Sigmoid colon (tissue), 6 donors: ENCODE measurements at regions not wholly inside any gene's neighbourhood (a gene's known extent, or its start where the extent isn't known, plus 50 kb on each side); places are given as distances from the start of the nearest gene placed in this dataset.

ENCODE experiments used
- DNase-seq: peaks from one replicate; pipeline ENCODE4 v3.0.0-alpha.2; 2019
- H3K27ac ChIP-seq, 4 donors: fragments of 200-600 bp; sonication (generic); one replicate each; pipeline ENCODE4 v1.5.1; 2016 to 2019; ENCODE audit warnings: mild to moderate bottlenecking in 1 of 4
- H3K27me3 ChIP-seq, 3 donors: fragments of 200-600 bp; sonication (generic); one replicate each; pipeline ENCODE4 v1.5.1; 2019; ENCODE audit warnings: mild to moderate bottlenecking in 1 of 3
- H3K36me3 ChIP-seq, 4 donors: fragments of 200-600 bp; sonication (generic); one replicate each; pipeline ENCODE4 v1.5.1; 2016 to 2019
- H3K4me1 ChIP-seq, 4 donors: fragments of 200-600 bp; sonication (generic); one replicate each; pipeline ENCODE4 v1.5.1; 2017 to 2019
- H3K4me3 ChIP-seq, 4 donors: fragments of 200-600 bp; sonication (generic); one replicate each; pipeline ENCODE4 v1.5.1; 2017 to 2019; ENCODE audit warnings: mild to moderate bottlenecking in 2 of 4, moderate library complexity in 1 of 4
- H3K9me3 ChIP-seq, 4 donors: fragments of 200-600 bp in 3 of 4; sonication (generic) in 3 of 4; one replicate each; pipeline versions ENCODE4 v1.5.1 to v1.6.1; 2013 to 2019
- EP300 ChIP-seq, 4 donors: sonication (generic); formaldehyde crosslinking; IDR thresholded peaks; one replicate each; pipeline ENCODE4 v1.6.1; 2017; ENCODE audit warnings: antibody characterized with exemption in 4 of 4
- POLR2A ChIP-seq, 2 donors: fragments of 450-650 bp; IDR thresholded peaks; one replicate each; pipeline ENCODE4 v1.6.1; 2016; ENCODE audit warnings: antibody characterized with exemption in 2 of 2, mild to moderate bottlenecking in 2 of 2, moderate library complexity in 2 of 2
- POLR2AphosphoS5 ChIP-seq, 4 donors: sonication (generic); formaldehyde crosslinking; IDR thresholded peaks; one replicate each; pipeline ENCODE4 v1.6.1; 2017; ENCODE audit warnings: antibody characterized with exemption in 4 of 4
- WGBS, 2 donors: extraction: QIAGEN DNeasy Blood & Tissue Kit; methylation state at CpG; one replicate each; pipeline ENCODE4 v1.1.7; 2013; 5-methylcytosine and 5-hydroxymethylcytosine counted together
- intact Hi-C: fragments of 100-400 bp; cut with DNase I; formaldehyde crosslinking; loops from one replicate; pipeline ENCODE4 v1.15.1; 2023
- TF ChIP-seq, protein P1 (sequence below), 4 experiments: fragments of 450-650 bp in 3 of 4; fragments of 200-600 bp in 1 of 4; IDR thresholded peaks; one replicate each; pipeline ENCODE4 v1.5.1; 2016 to 2019; ENCODE audit warnings: antibody characterized with exemption in 4 of 4, mild to moderate bottlenecking in 3 of 4, moderate library complexity in 2 of 4
- donor health status: healthy with polysubstance abuse.
- donor health status: healthy.

DNA sequence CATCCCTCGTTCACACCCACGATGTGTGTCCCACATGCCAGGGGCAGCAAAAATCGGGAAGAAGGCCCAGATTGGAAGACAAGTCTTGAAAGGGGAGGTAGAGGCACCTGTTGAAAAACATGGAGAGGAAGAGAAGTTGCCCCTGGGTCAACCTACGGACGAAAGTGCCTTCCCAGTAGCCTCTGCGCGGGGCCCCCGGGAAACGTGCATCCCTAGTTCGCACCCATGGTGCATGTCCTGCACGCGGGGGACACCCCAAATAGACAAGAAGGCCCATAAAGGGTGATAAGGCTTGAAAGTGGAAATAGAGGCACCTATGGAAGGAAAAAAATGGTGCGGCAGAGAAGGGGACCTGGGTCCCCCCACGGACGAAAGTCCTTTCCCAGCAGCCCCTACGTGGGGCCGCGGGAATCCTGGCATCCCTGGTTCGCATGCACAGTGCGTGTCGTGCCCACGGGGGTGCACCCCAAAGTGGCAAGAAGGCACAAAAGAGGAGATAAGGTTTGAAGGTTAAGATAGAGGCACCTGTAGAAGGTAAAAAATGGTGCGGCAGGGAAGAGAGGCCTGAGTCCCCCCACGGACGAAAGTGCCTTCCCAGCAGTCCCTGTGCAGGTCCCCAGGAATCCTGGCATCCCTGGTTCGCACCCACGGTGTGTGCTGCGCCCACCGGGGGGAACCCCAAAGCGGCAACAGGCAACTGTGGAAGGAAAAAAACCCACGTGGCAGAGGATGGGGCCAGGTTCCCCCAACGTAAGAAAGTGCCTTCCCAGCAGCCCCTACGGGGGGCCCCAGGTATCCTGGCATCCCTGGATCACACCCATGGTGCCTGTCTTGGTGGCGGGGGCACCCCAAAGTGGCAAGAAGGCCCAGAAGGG is 278.3 kb downstream of the ALG10 start:
- Histone ChIP-seq H3K36me3 (no peaks in the 10 kb centered on the region), H3K9me3 (peaks cover 0 to 17% (median 0%) of the 10 kb centered on the region in 4 donors), H3K27ac (no peak overlapping the region), H3K4me1 (no peaks in the 10 kb centered on the region), H3K4me3 (no peak overlapping the region), H3K27me3 (no peaks in the 10 kb centered on the region)
- peak; percentile 43 for DNase-seq
- TF ChIP-seq, protein P1, sequence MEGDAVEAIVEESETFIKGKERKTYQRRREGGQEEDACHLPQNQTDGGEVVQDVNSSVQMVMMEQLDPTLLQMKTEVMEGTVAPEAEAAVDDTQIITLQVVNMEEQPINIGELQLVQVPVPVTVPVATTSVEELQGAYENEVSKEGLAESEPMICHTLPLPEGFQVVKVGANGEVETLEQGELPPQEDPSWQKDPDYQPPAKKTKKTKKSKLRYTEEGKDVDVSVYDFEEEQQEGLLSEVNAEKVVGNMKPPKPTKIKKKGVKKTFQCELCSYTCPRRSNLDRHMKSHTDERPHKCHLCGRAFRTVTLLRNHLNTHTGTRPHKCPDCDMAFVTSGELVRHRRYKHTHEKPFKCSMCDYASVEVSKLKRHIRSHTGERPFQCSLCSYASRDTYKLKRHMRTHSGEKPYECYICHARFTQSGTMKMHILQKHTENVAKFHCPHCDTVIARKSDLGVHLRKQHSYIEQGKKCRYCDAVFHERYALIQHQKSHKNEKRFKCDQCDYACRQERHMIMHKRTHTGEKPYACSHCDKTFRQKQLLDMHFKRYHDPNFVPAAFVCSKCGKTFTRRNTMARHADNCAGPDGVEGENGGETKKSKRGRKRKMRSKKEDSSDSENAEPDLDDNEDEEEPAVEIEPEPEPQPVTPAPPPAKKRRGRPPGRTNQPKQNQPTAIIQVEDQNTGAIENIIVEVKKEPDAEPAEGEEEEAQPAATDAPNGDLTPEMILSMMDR (IDR thresholded peaks at IDR 0.05): no peak
- no peak for TF ChIP-seq POLR2AphosphoS5 (IDR thresholded peaks at IDR 0.05)
- no peak for TF ChIP-seq EP300 (IDR thresholded peaks at IDR 0.05)
- no peak for TF ChIP-seq POLR2A (IDR thresholded peaks at IDR 0.05)
- intact Hi-C loops: no loop called here
- WGBS, 2 donors: 88 to 89% methylated on average over 34 of the region's 34 CpGs

DNA sequence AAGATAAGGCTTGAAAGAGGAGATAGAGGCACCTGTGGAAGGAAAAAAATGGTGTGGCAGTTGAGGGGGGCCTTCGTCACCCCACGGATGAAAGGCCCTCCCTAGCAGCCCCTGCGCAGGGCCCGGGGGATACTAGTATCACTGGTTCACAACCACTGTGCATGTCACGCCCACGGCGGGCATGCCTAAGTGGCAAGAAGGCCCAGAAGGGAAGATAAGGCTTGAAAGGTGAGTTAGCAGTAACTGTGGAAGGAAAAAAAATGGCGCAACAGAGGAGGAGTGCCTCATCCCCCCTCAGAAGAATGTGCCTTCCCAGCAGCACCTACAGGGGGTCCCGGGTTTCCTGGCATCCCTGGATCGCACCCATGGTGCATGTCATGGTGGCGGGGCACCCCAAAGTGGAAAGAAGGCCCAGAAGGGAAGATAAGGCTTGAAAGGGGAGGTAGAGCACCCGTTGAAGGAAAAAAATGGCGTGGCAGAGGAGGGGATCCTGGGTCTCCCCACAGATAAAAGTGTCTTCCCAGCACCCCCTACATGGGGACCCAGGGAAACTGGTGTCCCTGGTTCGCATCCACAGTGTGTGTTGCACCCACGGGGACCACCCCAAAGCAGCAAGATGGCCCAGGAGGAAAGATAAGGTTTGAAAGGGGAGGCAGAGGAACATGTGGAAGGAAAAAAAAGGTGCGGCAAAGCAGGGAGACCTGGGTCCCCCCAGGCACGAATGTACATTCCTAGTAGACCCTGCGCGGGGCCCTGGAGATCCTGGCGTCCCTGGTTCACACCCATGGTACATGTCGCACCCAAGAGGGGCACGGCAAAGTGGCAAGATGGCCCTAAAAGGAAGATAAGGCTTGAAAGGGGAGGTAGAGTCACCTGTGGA is 279.2 kb downstream of the ALG10 start:
- DNase-seq: peak; percentile 40
- TF ChIP-seq, protein P1 (IDR thresholded peaks at IDR 0.05): no peak
- TF ChIP-seq POLR2AphosphoS5 (IDR thresholded peaks at IDR 0.05) (no peak), POLR2A (IDR thresholded peaks at IDR 0.05) (no peak), EP300 (IDR thresholded peaks at IDR 0.05) (no peak)
- Histone ChIP-seq H3K4me1 (no peaks in the 10 kb centered on the region), H3K27ac (no peak overlapping the region), H3K4me3 (no peak overlapping the region), H3K9me3 (peaks cover 0 to 18% (median 0%) of the 10 kb centered on the region in 4 donors), H3K27me3 (no peaks in the 10 kb centered on the region), H3K36me3 (no peaks in the 10 kb centered on the region)
- intact Hi-C loops: no loop called here
- 78 to 85% methylated on average over 22 of the region's 22 CpGs for WGBS, 2 donors

DNA sequence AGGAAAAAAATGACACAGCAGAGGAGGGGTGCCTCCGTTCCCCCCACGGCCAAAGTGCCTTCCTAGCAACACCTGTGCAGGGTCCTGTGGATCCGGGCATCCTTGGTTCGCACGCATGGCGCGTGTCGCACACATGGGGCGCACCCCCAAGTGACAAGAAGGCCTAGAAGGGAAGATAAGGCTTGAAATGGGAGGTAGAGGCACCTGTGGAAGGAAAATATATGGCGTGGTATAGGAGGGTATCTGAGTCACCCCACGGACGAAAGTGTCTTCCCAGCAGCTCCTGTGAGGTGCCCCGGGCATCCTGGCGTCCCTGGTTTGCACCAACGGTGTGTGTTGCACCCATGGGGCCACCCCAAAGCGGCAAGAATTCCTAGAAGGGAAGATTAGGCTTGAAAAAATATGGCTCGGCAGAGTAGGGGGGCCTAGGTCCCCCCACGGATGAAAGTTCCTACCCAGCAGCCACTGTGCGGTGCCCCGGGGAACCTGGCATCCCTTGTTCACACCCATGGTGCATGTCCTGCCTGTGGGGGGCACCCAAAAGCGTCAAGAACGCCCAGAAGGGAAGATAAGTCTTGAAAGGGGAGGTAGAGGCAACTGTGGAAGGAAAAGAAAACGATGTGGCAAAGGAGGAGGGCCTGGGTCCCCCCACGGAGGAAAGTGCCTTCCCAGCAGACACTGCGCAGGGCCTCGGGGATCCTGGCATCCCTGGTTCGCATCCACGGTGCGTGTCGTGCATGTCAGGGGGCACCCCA is 280.0 kb downstream of the ALG10 start:
- intact Hi-C loops: no loop called here
- peak; percentile 60 for DNase-seq
- no peaks in the 10 kb centered on the region for H3K4me1 ChIP-seq
- WGBS, 2 donors: 80 to 83% methylated on average over 30 of the region's 30 CpGs
- no peak overlapping the region for H3K27ac ChIP-seq
- no peaks in the 10 kb centered on the region for H3K36me3 ChIP-seq
- H3K9me3 ChIP-seq: peaks cover 0 to 26% (median 0%) of the 10 kb centered on the region in 4 donors
- no peaks in the 10 kb centered on the region for H3K27me3 ChIP-seq
- no peak overlapping the region for H3K4me3 ChIP-seq
- no peak for TF ChIP-seq POLR2AphosphoS5 (IDR thresholded peaks at IDR 0.05)
- TF ChIP-seq, protein P1 (IDR thresholded peaks at IDR 0.05): no peak
- no peak for TF ChIP-seq POLR2A (IDR thresholded peaks at IDR 0.05)
- TF ChIP-seq EP300 (IDR thresholded peaks at IDR 0.05): no peak

DNA sequence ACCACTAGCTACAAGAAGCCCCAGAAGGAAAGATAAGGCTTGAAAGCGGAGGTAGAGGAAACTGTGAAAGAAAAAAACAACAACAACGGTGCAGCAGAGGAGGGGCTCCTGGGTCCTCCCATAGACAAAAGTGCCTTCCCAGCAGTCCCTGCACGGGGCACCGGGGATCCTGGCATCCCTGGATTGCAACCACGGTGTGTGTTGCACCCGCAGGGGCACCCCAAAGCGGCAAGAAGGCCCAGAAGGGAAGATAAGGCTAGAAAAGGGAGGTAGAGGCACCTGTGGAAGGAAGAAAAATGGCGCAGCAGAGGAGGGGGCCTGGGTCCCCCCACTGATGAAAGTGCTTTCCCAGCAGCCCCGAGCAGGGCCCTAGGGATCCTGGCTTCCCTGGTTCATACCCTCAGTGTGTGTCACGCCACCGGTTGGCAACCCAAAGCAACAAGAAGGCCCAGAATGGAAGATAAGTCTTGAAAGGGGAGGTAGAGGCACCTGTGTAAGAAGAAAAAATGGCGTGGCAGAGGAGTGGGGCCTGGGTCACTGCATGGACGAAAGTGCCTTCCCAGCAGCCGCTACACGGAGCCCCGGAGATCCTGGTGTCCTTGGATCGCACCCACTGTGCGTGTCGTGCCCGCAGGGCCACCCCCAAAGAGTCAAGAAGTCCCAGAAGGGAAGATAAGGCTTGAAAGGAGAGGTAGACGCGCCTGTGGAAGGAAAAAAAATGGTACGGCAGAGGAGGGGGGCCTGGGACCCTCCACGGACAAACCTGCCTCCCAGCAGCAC is 281.0 kb downstream of the ALG10 start:
- DNase-seq: peak; percentile 40

More for the DNA sequence above, 281.0 kb downstream of the ALG10 start:
- intact Hi-C loops: no loop called here
- Histone ChIP-seq H3K27me3 (no peaks in the 10 kb centered on the region), H3K27ac (no peak overlapping the region), H3K9me3 (peaks cover 0 to 32% (median 0%) of the 10 kb centered on the region in 4 donors), H3K4me1 (no peaks in the 10 kb centered on the region), H3K4me3 (no peak overlapping the region), H3K36me3 (no peaks in the 10 kb centered on the region)
- WGBS, 2 donors: 81 to 84% methylated on average over 24 of the region's 24 CpGs
- TF ChIP-seq POLR2AphosphoS5 (IDR thresholded peaks at IDR 0.05): no peak
- TF ChIP-seq, protein P1 (IDR thresholded peaks at IDR 0.05): no peak
